ENCODE measurements at regions not wholly inside any gene's neighbourhood (a gene's known extent, or its start where the extent isn't known, plus 50 kb on each side); places are given as distances from the start of the nearest gene placed in this dataset.

- Histone ChIP-seq H3K27me3 (ENCODE audit: insufficient read depth, insufficient read length) (no peaks in the 10 kb centered on the region), H3K4me1 (ENCODE audit: insufficient read depth, insufficient read length) (no peaks in the 10 kb centered on the region), H3K9ac (ENCODE audit: insufficient read length, low read depth) (no peak overlapping the region), H3K4me3 (ENCODE audit: insufficient read length, low read depth) (no peak overlapping the region), H3K36me3 (ENCODE audit: insufficient read depth, insufficient read length, low read length) (no peaks in the 10 kb centered on the region), H3K9me3 (ENCODE audit: insufficient read depth, low read length) (no peaks in the 10 kb centered on the region)
- DNase-seq (ENCODE audit: low read depth, low spot score) = no peak
- TF ChIP-seq ZNF274 (IDR thresholded peaks at IDR 0.05; ENCODE audit: low read depth, low read length) (no peak), YY1 (IDR thresholded peaks at IDR 0.05; ENCODE audit: insufficient read depth, insufficient read length) (no peak), SUZ12 (IDR thresholded peaks at IDR 0.05; ENCODE audit: extremely low read depth, insufficient read depth, insufficient read length) (no peak)
Measured at GRCh38 chr10:33749067-33749735, 414.7 kb upstream of the NRP1 start.

DNA sequence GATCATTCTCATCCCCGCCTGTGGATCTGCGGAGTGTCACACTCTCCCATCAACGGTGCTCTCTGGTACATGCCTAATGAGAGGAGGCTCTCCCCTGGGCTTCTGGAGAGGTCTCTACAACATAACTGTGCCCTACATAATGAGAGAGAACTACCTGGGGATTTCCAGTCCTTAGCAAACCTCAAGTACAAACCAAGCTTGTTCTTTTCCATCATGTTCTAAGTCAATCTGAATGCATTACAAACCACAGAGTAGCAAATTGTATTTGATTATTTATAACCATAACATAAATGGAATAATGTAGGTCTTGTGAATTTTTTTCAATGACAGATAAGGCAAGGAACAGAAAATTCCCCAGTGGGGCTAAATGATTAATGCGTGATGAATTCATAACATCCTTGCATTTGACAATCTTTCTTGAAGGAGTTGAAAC is 412.4 kb upstream of the NRP1 start:
- Histone ChIP-seq H3K4me3 (ENCODE audit: insufficient read length, low read depth) (no peak overlapping the region), H3K4me1 (ENCODE audit: insufficient read depth, insufficient read length) (no peaks in the 10 kb centered on the region), H3K27me3 (ENCODE audit: insufficient read depth, insufficient read length) (no peaks in the 10 kb centered on the region), H3K36me3 (ENCODE audit: insufficient read depth, insufficient read length, low read length) (no peaks in the 10 kb centered on the region), H3K9me3 (ENCODE audit: insufficient read depth, low read length) (no peaks in the 10 kb centered on the region), H3K9ac (ENCODE audit: insufficient read length, low read depth) (no peak overlapping the region)
- DNase-seq (ENCODE audit: low read depth, low spot score) = no peak
- TF ChIP-seq ZNF274 (IDR thresholded peaks at IDR 0.05; ENCODE audit: low read depth, low read length) = no peak
- no peak for TF ChIP-seq SUZ12 (IDR thresholded peaks at IDR 0.05; ENCODE audit: extremely low read depth, insufficient read depth, insufficient read length)
- no peak for TF ChIP-seq YY1 (IDR thresholded peaks at IDR 0.05; ENCODE audit: insufficient read depth, insufficient read length)

DNA sequence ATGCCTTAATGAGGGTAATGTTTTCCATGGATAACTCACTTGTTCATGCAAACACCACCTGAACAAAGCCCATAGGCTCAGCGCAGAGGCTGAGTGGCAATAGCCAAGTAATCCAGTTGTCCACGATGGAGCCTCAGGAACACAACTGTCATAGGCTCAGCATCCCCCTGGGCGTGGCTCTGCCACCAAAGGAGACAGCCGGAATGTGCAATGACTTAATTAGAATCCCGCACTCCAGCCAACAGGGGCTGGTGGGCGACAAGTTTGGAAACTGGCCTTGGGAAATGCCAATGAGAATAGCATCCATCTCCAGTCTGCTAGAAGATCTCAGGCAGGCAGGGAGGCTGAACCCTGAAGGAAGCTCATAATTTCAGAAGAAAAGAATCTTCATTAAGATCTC is 411.7 kb upstream of the NRP1 start:
- no peaks in the 10 kb centered on the region for H3K9me3 ChIP-seq (ENCODE audit: insufficient read depth, low read length)
- H3K27me3 ChIP-seq (ENCODE audit: insufficient read depth, insufficient read length) = no peaks in the 10 kb centered on the region
- no peak overlapping the region for H3K9ac ChIP-seq (ENCODE audit: insufficient read length, low read depth)
- H3K4me3 ChIP-seq (ENCODE audit: insufficient read length, low read depth) = no peak overlapping the region
- no peaks in the 10 kb centered on the region for H3K36me3 ChIP-seq (ENCODE audit: insufficient read depth, insufficient read length, low read length)
- H3K4me1 ChIP-seq (ENCODE audit: insufficient read depth, insufficient read length) = no peaks in the 10 kb centered on the region
- DNase-seq (ENCODE audit: low read depth, low spot score) = no peak
- TF ChIP-seq ZNF274 (IDR thresholded peaks at IDR 0.05; ENCODE audit: low read depth, low read length) (no peak), SUZ12 (IDR thresholded peaks at IDR 0.05; ENCODE audit: extremely low read depth, insufficient read depth, insufficient read length) (no peak), YY1 (IDR thresholded peaks at IDR 0.05; ENCODE audit: insufficient read depth, insufficient read length) (no peak)

DNA sequence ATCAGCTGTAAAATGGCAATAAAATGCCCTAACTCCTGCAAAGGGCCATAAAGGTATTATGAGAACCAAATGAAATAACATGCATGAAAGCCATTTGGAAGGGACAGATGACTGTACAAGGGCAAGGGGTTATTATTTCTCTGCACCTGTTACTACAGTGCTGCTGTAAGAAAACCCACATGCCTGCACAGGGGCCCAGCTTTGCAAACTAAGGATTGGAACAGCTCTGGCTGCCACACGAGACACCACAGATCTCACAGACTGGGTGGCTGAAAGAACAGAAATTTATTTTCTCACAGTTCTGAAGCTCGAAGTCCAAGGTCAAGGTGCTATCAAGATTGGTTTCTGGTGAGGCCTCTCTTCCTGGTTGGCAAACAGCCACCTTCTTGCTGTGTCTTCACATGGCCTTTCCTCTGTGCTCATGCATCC is 409.0 kb upstream of the NRP1 start:
- Histone ChIP-seq H3K36me3 (ENCODE audit: insufficient read depth, insufficient read length, low read length) (no peaks in the 10 kb centered on the region), H3K9me3 (ENCODE audit: insufficient read depth, low read length) (no peaks in the 10 kb centered on the region), H3K4me1 (ENCODE audit: insufficient read depth, insufficient read length) (no peaks in the 10 kb centered on the region), H3K9ac (ENCODE audit: insufficient read length, low read depth) (no peak overlapping the region), H3K4me3 (ENCODE audit: insufficient read length, low read depth) (no peak overlapping the region), H3K27me3 (ENCODE audit: insufficient read depth, insufficient read length) (no peaks in the 10 kb centered on the region)
- TF ChIP-seq SUZ12 (IDR thresholded peaks at IDR 0.05; ENCODE audit: extremely low read depth, insufficient read depth, insufficient read length) (no peak), YY1 (IDR thresholded peaks at IDR 0.05; ENCODE audit: insufficient read depth, insufficient read length) (no peak), ZNF274 (IDR thresholded peaks at IDR 0.05; ENCODE audit: low read depth, low read length) (no peak)
- DNase-seq (ENCODE audit: low read depth, low spot score) = no peak

- no peak for DNase-seq (ENCODE audit: low read depth, low spot score)
- Histone ChIP-seq H3K9me3 (ENCODE audit: insufficient read depth, low read length) (no peaks in the 10 kb centered on the region), H3K4me3 (ENCODE audit: insufficient read length, low read depth) (no peak overlapping the region), H3K36me3 (ENCODE audit: insufficient read depth, insufficient read length, low read length) (no peaks in the 10 kb centered on the region), H3K4me1 (ENCODE audit: insufficient read depth, insufficient read length) (no peaks in the 10 kb centered on the region), H3K9ac (ENCODE audit: insufficient read length, low read depth) (no peak overlapping the region), H3K27me3 (ENCODE audit: insufficient read depth, insufficient read length) (no peaks in the 10 kb centered on the region)
- no peak for TF ChIP-seq ZNF274 (IDR thresholded peaks at IDR 0.05; ENCODE audit: low read depth, low read length)
- TF ChIP-seq SUZ12 (IDR thresholded peaks at IDR 0.05; ENCODE audit: extremely low read depth, insufficient read depth, insufficient read length) = no peak
- TF ChIP-seq YY1 (IDR thresholded peaks at IDR 0.05; ENCODE audit: insufficient read depth, insufficient read length) = no peak
Measured at GRCh38 chr10:33739031-33739430, 404.6 kb upstream of the NRP1 start.

DNA sequence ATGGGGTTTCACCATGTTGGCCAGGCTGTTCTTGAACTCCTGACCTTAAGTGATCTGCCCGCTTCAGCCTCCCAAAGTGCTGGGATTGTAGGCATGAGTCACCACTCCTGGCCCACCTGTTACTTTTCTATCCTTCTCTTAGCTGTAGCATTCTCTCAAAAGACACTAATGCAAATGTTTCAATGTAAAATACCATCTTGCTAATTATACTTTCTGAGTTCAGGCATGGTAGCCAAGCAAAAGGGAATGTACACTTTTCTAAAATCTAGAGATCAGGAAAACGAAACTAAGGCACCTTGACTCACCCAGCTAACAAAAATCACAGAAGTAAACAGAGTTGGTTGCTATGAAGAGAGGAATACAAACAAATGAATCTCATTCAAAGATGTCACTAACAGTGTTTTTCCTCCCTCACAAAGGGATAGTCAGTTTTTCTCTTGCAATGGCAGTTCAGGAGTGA is 401.0 kb upstream of the NRP1 start:
- H3K4me3 ChIP-seq (ENCODE audit: insufficient read length, low read depth) = no peak overlapping the region
- no peak for TF ChIP-seq ZNF274 (IDR thresholded peaks at IDR 0.05; ENCODE audit: low read depth, low read length)
- TF ChIP-seq YY1 (IDR thresholded peaks at IDR 0.05; ENCODE audit: insufficient read depth, insufficient read length) = no peak
- TF ChIP-seq SUZ12 (IDR thresholded peaks at IDR 0.05; ENCODE audit: extremely low read depth, insufficient read depth, insufficient read length) = no peak
- no peaks in the 10 kb centered on the region for H3K36me3 ChIP-seq (ENCODE audit: insufficient read depth, insufficient read length, low read length)
- H3K4me1 ChIP-seq (ENCODE audit: insufficient read depth, insufficient read length) = no peaks in the 10 kb centered on the region
- no peaks in the 10 kb centered on the region for H3K27me3 ChIP-seq (ENCODE audit: insufficient read depth, insufficient read length)
- H3K9ac ChIP-seq (ENCODE audit: insufficient read length, low read depth) = no peak overlapping the region
- DNase-seq (ENCODE audit: low read depth, low spot score) = no peak
- no peaks in the 10 kb centered on the region for H3K9me3 ChIP-seq (ENCODE audit: insufficient read depth, low read length)

DNA sequence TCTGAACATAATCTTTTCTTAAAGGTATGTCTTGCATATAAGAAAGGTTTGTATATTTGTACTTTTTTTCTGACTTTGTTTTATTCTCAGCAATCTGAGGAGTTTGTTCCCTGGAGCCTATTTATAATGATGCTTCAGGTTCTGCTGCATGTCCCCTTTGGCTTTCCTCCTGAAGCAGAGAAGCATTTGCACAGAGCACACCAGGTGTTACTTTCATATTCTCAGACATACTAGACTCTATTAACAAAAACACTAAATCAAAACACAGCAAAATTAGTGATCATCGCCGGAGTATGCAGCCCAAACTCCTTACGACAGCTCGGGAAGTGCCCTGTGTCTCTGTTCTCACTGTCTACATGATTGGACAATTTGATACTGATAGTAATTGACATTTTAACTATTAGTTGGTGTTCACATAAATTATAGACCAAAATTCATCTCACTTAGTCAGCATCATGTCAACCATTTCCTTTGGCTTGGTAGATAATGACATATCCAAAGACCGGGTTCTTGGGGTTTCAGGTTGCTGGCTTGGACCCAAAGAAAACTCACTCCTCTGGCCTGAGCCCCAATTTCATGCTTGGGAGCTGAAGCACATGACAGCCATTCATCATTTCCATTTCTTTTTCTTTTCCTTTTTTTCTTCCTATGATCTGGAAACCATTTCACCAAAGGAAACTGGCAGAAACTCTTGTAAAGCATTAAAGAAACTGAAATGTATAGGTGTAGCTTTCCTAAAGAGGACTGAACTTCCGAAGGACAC is 400.1 kb upstream of the NRP1 start:
- H3K27me3 ChIP-seq (ENCODE audit: insufficient read depth, insufficient read length) = no peaks in the 10 kb centered on the region
- H3K9me3 ChIP-seq (ENCODE audit: insufficient read depth, low read length) = no peaks in the 10 kb centered on the region
- no peaks in the 10 kb centered on the region for H3K4me1 ChIP-seq (ENCODE audit: insufficient read depth, insufficient read length)
- H3K36me3 ChIP-seq (ENCODE audit: insufficient read depth, insufficient read length, low read length) = no peaks in the 10 kb centered on the region
- DNase-seq (ENCODE audit: low read depth, low spot score) = no peak
- no peak overlapping the region for H3K9ac ChIP-seq (ENCODE audit: insufficient read length, low read depth)
- TF ChIP-seq ZNF274 (IDR thresholded peaks at IDR 0.05; ENCODE audit: low read depth, low read length) = no peak
- no peak for TF ChIP-seq SUZ12 (IDR thresholded peaks at IDR 0.05; ENCODE audit: extremely low read depth, insufficient read depth, insufficient read length)
- TF ChIP-seq YY1 (IDR thresholded peaks at IDR 0.05; ENCODE audit: insufficient read depth, insufficient read length) = no peak
- no peak overlapping the region for H3K4me3 ChIP-seq (ENCODE audit: insufficient read length, low read depth)

Data from NT2/D1 (cell line).